NB4 (cell line): ENCODE measurements at regions not wholly inside any gene's neighbourhood (a gene's known extent, or its start where the extent isn't known, plus 50 kb on each side); places are given as distances from the start of the nearest gene placed in this dataset.

Experiments
- DNase-seq: peaks from one replicate; pipeline ENCODE4 v3.0.0; 2010; ENCODE audit warnings: low read depth
- H3K4me3 ChIP-seq: one replicate; pipeline ENCODE4 v1.5.1; 2011; ENCODE audit warnings: mild to moderate bottlenecking, low read depth, low read length, moderate library complexity
- CTCF ChIP-seq: IDR thresholded peaks from one replicate; pipeline ENCODE4 v1.5.1; 2012; ENCODE audit warnings: low read depth, low read length
- MAX ChIP-seq: IDR thresholded peaks from 2 replicates; pipeline ENCODE4 v1.6.1; 2011; ENCODE audit warnings: low read depth, low read length
- MYC ChIP-seq: IDR thresholded peaks from 2 replicates; pipeline ENCODE4 v1.6.1; 2011; ENCODE audit warnings: low read depth, low read length
- POLR2A ChIP-seq: IDR thresholded peaks from 2 replicates; pipeline ENCODE4 v1.6.1; 2011; ENCODE audit warnings: mild to moderate bottlenecking; ENCODE audit not compliant: insufficient read length; ENCODE audit errors: extremely low read depth

GRCh38 chr10:21053953-21054690, 157.0 kb upstream of the NEBL start:
- H3K4me3 ChIP-seq = no peak overlapping the region
- TF ChIP-seq MAX = no peak
- TF ChIP-seq POLR2A = no peak
- TF ChIP-seq MYC = no peak
- no peak for TF ChIP-seq CTCF
- DNase-seq = no peak

- no peak for TF ChIP-seq CTCF
- TF ChIP-seq POLR2A = no peak
- TF ChIP-seq MYC = no peak
- TF ChIP-seq MAX = no peak
- DNase-seq = no peak
- H3K4me3 ChIP-seq = no peak overlapping the region
These were observed 155.6 kb upstream of the NEBL start for GRCh38 chr10:21052709-21053104.

- no peak overlapping the region for H3K4me3 ChIP-seq
- DNase-seq = no peak
- TF ChIP-seq POLR2A (no peak), MYC (no peak), CTCF (no peak), MAX (no peak)
These were observed 155.1 kb upstream of the NEBL start for GRCh38 chr10:21052072-21052708.

- no peak overlapping the region for H3K4me3 ChIP-seq
- TF ChIP-seq MAX = no peak
- no peak for TF ChIP-seq MYC
- TF ChIP-seq POLR2A = no peak
- TF ChIP-seq CTCF = no peak
- DNase-seq = no peak
These were observed 152.4 kb upstream of the NEBL start for GRCh38 chr10:21049482-21049881.

- no peak for TF ChIP-seq POLR2A
- no peak for TF ChIP-seq CTCF
- TF ChIP-seq MYC = no peak
- no peak for TF ChIP-seq MAX
- no peak overlapping the region for H3K4me3 ChIP-seq
- DNase-seq = no peak
These were observed 151.0 kb upstream of the NEBL start for GRCh38 chr10:21048068-21048467.
